Gastroesophageal sphincter (tissue), 4 donors: ENCODE measurements at regions not wholly inside any gene's neighbourhood (a gene's known extent, or its start where the extent isn't known, plus 50 kb on each side); places are given as distances from the start of the nearest gene placed in this dataset.
A peak's percentile ranks its signal among the peaks of the same experiment; 100 is the strongest.

ENCODE experiments used
- ATAC-seq: fragments of 150-250 bp; one replicate; pipeline ENCODE4 v1.9.1; 2016; ENCODE audit warnings: mild to moderate bottlenecking, moderate library complexity
- H3K27ac ChIP-seq, 4 donors: fragments of 200-600 bp; sonication (generic) in 3 of 4; 1 replicate in 3 of 4; 2 replicates in 1 of 4; pipeline ENCODE4 v1.5.1; 2016 to 2019
- H3K27me3 ChIP-seq: fragments of 200-600 bp; sonication (generic); one replicate; pipeline ENCODE4 v1.5.1; 2019
- H3K36me3 ChIP-seq, 2 donors: fragments of 200-600 bp; sonication (generic); one replicate each; pipeline ENCODE4 v1.5.1; 2019; ENCODE audit warnings: control low read depth in 1 of 2
- H3K4me1 ChIP-seq, 3 donors: fragments of 200-600 bp; sonication (generic); 1 replicate in 2 of 3; 2 replicates in 1 of 3; pipeline ENCODE4 v1.5.1; 2016 to 2019; ENCODE audit warnings: control low read depth in 2 of 3
- H3K4me3 ChIP-seq, 2 donors: fragments of 200-600 bp; sonication (generic); one replicate each; pipeline ENCODE4 v1.5.1; 2019; ENCODE audit warnings: mild to moderate bottlenecking in 1 of 2, moderate library complexity in 1 of 2
- H3K9me3 ChIP-seq, 3 donors: fragments of 200-600 bp; sonication (generic); one replicate each; pipeline ENCODE4 v1.5.1; 2017 to 2019; ENCODE audit warnings: control low read depth in 2 of 3
- EP300 ChIP-seq: sonication (generic); formaldehyde crosslinking; IDR thresholded peaks from one replicate; pipeline ENCODE4 v1.6.1; 2017; ENCODE audit warnings: antibody characterized with exemption, mild to moderate bottlenecking
- POLR2A ChIP-seq, 2 donors: fragments of 450-650 bp; IDR thresholded peaks; one replicate each; pipeline ENCODE4 v1.6.1; 2017; ENCODE audit warnings: antibody characterized with exemption in 2 of 2, mild to moderate bottlenecking in 2 of 2, moderate library complexity in 1 of 2
- POLR2AphosphoS5 ChIP-seq: sonication (generic); formaldehyde crosslinking; IDR thresholded peaks from one replicate; pipeline ENCODE4 v1.6.1; 2017; ENCODE audit warnings: antibody characterized with exemption
- WGBS, 2 donors: methylation state at CpG; one replicate each; pipeline ENCODE4 v1.1.5; 2018; ENCODE audit warnings: low coverage in 1 of 2; 5-methylcytosine and 5-hydroxymethylcytosine counted together
- TF ChIP-seq, protein P1 (sequence below), 4 experiments: fragments of 200-600 bp in 2 of 4; fragments of 450-650 bp in 2 of 4; sonication (generic) in 1 of 4; IDR thresholded peaks; one replicate each; pipeline ENCODE4 v1.5.1; 2017 to 2019; ENCODE audit warnings: antibody characterized with exemption in 4 of 4, mild to moderate bottlenecking in 2 of 4, moderate library complexity in 2 of 4

- no peak overlapping the region for H3K4me3 ChIP-seq
- no peak for ATAC-seq
- peaks cover 0 to 7% (median 0%) of the 10 kb centered on the region in 3 donors for H3K4me1 ChIP-seq
- H3K27ac ChIP-seq, result no peak overlapping the region
- H3K27me3 ChIP-seq, result no peaks in the 10 kb centered on the region
- H3K36me3 ChIP-seq, result no peaks in the 10 kb centered on the region
- WGBS, 2 donors, result 59 to 100% methylated on average over 1 to 5 of the region's 6 CpGs
- no peaks in the 10 kb centered on the region for H3K9me3 ChIP-seq
- TF ChIP-seq POLR2A (IDR thresholded peaks at IDR 0.05), result no peak
- TF ChIP-seq EP300, result no peak
- TF ChIP-seq POLR2AphosphoS5, result no peak
- TF ChIP-seq, protein P1, sequence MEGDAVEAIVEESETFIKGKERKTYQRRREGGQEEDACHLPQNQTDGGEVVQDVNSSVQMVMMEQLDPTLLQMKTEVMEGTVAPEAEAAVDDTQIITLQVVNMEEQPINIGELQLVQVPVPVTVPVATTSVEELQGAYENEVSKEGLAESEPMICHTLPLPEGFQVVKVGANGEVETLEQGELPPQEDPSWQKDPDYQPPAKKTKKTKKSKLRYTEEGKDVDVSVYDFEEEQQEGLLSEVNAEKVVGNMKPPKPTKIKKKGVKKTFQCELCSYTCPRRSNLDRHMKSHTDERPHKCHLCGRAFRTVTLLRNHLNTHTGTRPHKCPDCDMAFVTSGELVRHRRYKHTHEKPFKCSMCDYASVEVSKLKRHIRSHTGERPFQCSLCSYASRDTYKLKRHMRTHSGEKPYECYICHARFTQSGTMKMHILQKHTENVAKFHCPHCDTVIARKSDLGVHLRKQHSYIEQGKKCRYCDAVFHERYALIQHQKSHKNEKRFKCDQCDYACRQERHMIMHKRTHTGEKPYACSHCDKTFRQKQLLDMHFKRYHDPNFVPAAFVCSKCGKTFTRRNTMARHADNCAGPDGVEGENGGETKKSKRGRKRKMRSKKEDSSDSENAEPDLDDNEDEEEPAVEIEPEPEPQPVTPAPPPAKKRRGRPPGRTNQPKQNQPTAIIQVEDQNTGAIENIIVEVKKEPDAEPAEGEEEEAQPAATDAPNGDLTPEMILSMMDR (IDR thresholded peaks at IDR 0.05), result no peak
These were observed 111.6 kb upstream of the ESRRB start for GRCh38 chr14:76264384-76264783.

DNA sequence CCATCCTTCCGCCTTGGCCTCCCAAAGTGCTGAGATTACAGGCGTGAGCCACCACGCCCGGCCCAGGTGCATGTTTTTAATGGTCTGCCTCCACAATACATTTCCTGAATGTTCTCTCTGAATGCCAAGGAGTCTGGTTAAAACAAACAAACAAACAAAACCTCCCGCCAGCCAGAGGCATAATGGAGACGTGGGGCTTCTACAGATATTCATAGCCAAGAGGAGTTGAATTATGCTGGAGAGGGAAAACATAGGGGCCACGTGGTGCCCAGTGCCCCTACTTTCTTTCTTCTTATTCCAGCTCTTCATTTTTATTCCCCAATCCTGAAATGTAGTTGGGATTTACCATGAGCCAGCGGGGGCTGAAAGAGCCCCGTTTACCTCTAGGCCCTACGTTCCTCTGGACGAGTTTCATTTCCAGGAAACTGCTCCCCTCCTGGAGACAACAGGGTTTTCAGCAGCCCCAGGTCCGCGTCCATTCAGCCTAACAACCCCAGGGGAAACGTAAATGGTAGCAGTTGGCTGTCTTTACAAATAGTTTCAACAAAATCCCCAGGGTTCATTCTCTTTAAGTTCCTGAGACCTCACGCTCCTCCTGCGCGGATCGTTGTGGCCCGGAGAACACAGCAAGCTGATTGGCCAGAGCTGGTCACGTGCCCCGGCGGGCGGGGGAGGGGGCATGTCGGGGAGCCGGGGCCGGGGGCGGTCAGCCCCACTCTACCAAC is 108.5 kb upstream of the ESRRB start:
- no peaks in the 10 kb centered on the region for H3K9me3 ChIP-seq
- WGBS, 2 donors, result 13 to 36% methylated on average over 4 to 15 of the region's 27 CpGs
- peak overlapping the region in 1 of 4 donors; percentile 53 for H3K27ac ChIP-seq
- no peaks in the 10 kb centered on the region for H3K27me3 ChIP-seq
- no peak for TF ChIP-seq POLR2A (IDR thresholded peaks at IDR 0.05)
- TF ChIP-seq EP300, result no peak
- TF ChIP-seq, protein P1 (IDR thresholded peaks at IDR 0.05), result peak in 2 of 4 experiments; percentile 27 to 28
- no peak for TF ChIP-seq POLR2AphosphoS5
- no peaks in the 10 kb centered on the region for H3K36me3 ChIP-seq
- H3K4me1 ChIP-seq, result peaks cover 0 to 7% (median 0%) of the 10 kb centered on the region in 3 donors
- H3K4me3 ChIP-seq, result peak overlapping the region; percentile 39 to 47
- ATAC-seq, result peak; percentile 60

GRCh38 chr14:76268047-76268431 is 107.9 kb upstream of the ESRRB start:
- TF ChIP-seq, protein P1 (IDR thresholded peaks at IDR 0.05), result no peak
- TF ChIP-seq POLR2AphosphoS5, result no peak
- no peak for TF ChIP-seq POLR2A (IDR thresholded peaks at IDR 0.05)
- no peak for TF ChIP-seq EP300
- WGBS, 2 donors, result 9 to 26% methylated on average over 8 of the region's 8 CpGs

DNA sequence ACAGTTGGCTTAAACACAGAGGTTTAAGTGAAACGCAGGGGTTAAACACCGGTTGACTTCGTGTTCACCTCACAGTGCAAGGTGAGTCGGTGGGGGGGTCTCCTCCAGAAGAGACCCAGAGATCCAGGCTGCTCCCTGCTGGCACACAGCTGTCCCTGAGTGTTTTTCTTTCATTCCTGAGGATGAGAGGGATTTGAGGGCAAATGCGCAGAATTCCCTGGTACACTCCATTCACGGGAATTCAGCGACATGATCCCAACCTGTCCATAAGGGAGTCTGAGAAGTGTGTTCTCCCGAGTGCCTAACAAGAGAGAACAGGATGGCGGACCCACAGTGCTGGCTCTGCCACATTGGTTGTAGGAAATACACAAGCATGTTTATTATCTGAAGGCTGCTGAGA is 107.2 kb upstream of the ESRRB start:
- Histone ChIP-seq H3K4me1 (peaks cover 0 to 7% (median 0%) of the 10 kb centered on the region in 3 donors), H3K36me3 (no peaks in the 10 kb centered on the region), H3K4me3 (no peak overlapping the region), H3K9me3 (no peaks in the 10 kb centered on the region), H3K27ac (no peak overlapping the region), H3K27me3 (no peaks in the 10 kb centered on the region)
- no peak for ATAC-seq
- 81 to 90% methylated on average over 3 to 7 of the region's 9 CpGs for WGBS, 2 donors
- TF ChIP-seq POLR2AphosphoS5, result no peak
- TF ChIP-seq, protein P1 (IDR thresholded peaks at IDR 0.05), result no peak
- TF ChIP-seq EP300, result no peak
- no peak for TF ChIP-seq POLR2A (IDR thresholded peaks at IDR 0.05)

More at GRCh38 chr14:76268047-76268431, 107.9 kb upstream of the ESRRB start:
- Histone ChIP-seq H3K9me3 (no peaks in the 10 kb centered on the region), H3K36me3 (no peaks in the 10 kb centered on the region), H3K27me3 (no peaks in the 10 kb centered on the region), H3K4me3 (peak overlapping the region; percentile 39 to 47), H3K27ac (peak overlapping the region in 1 of 4 donors; percentile 53), H3K4me1 (peaks cover 0 to 7% (median 0%) of the 10 kb centered on the region in 3 donors)
- no peak for ATAC-seq
